ENCODE measurements at regions not wholly inside any gene's neighbourhood (a gene's known extent, or its start where the extent isn't known, plus 50 kb on each side); places are given as distances from the start of the nearest gene placed in this dataset.
A peak's percentile ranks its signal among the peaks of the same experiment; 100 is the strongest.
"Not testable (repeated sequence)": the region's sequence is repeated elsewhere in the genome, so short reads cannot be mapped to it uniquely, and the experiment has no call there.

DNA sequence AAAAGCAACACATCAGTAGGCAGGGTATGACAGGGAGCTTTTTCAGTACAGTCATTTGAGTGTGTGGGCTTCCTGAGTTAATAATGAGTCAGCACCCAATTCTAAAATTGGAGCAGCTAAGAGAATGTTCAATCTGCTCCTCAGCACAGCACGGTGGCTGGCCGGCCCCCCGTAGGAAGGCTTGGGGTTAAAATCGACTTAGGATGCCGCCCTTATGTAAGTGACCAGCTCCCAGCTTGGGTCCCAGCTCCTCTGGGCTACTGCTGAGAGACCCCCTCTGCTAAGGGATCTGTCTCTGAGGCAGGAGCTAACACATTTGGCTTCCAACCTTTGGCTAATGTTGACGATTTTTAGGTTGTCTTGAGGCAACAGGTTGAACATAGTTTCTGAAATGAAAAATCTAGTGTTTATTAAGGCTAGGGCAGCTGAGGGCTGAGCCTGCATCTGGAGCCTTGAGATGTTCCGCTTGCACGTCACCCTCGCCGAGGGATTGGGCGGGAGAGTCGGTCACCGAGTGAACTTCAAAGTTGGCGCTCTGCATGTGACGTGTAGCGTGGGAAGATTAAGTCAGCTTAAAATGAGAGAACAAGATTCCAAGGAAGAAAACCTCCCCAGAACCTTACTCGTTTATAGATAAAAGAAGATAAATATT, 291.3 kb upstream of the PLGLB2 start:
- DNase-seq (ENCODE audit: low read depth in 3 of 3): not testable (repeated sequence)

- not testable (repeated sequence) for DNase-seq (ENCODE audit: low read depth in 3 of 3)
Measured at GRCh38 chr2:87457129-87457499, 290.8 kb upstream of the PLGLB2 start.

DNA sequence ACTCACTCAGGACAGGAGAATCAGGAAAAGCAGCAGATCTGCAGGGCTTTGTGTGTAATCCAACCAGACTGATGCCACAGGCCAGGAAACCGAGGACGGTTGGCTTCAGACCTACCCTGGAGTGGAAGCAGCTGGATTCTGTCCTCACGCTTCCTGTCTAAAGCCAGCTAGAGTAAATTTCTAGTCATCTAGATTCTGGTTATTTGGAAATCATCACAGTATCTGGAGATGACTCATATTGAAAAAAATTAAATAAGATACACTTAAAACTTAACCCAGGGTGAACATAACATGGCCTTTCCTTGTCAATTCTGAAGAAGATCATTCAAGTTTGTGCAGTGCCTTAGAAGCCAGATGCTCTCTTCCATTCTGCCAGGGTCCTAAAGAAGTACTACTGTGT, 288.9 kb upstream of the PLGLB2 start:
- DNase-seq (ENCODE audit: low read depth in 3 of 3): not testable (repeated sequence)

DNA sequence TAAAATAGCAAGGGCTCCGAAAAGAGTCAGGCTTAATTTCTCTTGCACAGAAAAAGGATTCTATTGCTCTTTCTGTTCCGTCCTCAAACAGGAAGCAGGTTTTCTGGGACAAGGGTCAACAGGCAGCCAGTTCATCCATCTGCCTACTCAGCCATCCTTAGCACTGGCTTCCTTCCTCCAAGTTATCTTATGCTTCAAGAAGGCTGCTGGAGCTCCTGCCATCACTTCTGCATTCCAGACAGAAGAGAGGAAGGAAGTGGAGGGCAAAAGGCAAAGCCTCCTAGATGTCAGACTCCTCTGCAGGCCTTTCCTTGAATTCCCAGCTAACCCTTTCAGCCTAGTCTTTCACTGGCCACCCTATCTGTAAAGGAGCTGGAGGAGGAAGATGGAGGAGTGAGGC, 287.8 kb upstream of the PLGLB2 start:
- not testable (repeated sequence) for DNase-seq (ENCODE audit: low read depth in 3 of 3)

DNA sequence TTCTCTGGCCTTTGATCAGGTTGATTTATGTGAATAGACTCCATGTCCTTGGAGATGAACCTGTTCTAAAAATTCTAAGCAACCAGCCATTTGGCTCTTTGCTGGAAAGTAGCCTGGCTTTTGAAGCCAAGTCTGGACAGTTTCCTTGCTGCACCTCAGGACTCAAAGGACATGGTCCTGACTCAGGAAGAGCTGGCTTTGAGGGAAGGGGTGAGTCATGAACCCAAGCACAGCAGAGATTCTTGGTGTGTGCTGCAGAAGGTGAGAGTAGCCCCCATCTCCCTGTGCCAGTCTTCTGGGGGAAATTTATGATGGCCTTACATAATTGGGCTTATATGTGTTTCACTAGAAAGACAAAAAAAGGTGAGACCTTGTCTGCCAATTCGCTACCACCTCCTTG, 287.2 kb upstream of the PLGLB2 start:
- DNase-seq (ENCODE audit: low read depth in 3 of 3): not testable (repeated sequence)

DNA sequence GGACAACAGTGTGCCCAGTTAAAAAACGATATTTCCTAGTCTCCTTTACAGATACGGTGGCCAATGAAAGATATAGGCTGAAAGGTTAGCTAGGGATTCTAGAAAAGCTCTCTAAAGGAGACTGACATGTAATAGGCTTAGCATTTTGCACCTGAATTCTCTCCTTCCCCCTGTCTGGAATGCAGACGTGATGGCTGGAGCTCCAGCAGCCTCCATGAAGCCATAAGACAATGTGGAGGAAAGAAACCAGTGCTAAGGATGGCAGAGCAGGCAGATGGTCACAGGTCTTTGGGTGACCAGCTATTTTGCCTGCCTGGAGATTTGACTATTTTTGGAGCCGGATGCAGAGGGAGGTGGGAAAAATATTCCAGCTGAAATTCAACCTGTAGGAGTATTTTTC, 286.2 kb upstream of the PLGLB2 start:
- DNase-seq (ENCODE audit: low read depth in 3 of 3): not testable (repeated sequence)

DNA sequence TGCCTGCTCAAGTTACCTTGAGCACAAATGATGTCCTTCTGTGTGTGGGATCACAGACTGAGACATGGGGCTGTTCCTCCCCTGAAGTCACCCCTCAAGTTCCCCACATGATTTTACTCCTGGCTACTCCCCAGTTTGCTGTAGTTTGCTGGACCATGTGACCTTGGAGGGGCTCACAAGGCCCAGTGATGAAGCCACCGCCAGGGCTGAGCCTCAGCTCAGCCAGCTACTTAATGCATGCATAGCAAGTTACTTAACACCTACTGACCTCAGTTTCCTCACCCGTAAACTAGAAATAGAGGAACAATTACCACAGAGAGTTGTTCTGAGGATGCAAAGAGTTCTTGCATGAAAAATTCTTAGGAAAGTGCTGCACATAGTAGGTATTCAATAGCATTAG, 283.7 kb upstream of the PLGLB2 start:
- DNase-seq (ENCODE audit: low read depth in 3 of 3): not testable (repeated sequence)

DNA sequence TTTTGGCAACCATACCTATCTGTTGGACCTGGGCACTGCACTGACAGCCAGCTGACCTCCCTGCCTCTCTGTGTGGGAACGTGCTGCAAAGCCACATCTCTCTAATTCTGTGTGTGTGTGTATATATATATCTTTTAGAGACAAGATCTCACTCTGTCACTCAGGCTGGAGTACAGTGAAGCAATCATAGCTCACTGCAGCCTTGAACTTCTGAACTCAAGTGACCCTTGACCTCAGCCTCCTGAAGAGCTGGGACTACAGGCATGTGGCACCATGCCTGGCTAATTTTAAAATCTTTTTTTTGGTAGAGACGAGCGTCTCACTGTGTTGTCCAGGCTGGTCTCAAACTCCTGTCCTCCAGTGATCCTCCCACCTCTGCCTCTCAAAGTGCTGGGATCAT, 282.2 kb upstream of the PLGLB2 start:
- DNase-seq (ENCODE audit: low read depth in 3 of 3): not testable (repeated sequence)

DNA sequence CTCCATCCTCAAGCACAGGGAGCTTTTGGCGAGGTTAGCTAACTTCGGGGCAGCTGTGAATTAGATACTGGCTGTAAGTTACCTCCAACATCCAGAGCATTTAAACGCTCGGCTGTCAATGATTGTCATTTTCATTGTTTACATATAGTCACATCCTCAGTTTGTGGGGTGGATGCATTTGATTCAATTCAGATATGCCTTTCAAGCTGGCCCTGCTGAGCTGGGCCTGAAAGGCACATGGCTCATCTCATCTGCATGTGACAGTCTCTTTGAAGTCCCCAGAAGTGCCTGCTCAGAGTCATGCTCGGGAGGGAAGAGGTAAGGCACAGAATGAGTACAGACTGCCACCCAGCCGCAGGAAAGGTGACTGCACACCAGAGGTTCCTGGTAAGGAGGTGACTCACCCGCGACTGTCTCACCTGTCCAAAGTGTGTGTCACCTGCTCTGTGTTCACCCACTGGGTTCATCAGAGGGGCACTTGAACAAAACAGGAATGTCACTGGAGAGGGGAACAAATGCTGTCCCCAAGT, 281.2 kb upstream of the PLGLB2 start:
- DNase-seq (ENCODE audit: low read depth in 3 of 3): peak; percentile 55 to 77 (median 74)

GRCh38 chr2:87468429-87468981, 279.4 kb upstream of the PLGLB2 start:
- not testable (repeated sequence) for DNase-seq (ENCODE audit: low read depth in 3 of 3)

DNA sequence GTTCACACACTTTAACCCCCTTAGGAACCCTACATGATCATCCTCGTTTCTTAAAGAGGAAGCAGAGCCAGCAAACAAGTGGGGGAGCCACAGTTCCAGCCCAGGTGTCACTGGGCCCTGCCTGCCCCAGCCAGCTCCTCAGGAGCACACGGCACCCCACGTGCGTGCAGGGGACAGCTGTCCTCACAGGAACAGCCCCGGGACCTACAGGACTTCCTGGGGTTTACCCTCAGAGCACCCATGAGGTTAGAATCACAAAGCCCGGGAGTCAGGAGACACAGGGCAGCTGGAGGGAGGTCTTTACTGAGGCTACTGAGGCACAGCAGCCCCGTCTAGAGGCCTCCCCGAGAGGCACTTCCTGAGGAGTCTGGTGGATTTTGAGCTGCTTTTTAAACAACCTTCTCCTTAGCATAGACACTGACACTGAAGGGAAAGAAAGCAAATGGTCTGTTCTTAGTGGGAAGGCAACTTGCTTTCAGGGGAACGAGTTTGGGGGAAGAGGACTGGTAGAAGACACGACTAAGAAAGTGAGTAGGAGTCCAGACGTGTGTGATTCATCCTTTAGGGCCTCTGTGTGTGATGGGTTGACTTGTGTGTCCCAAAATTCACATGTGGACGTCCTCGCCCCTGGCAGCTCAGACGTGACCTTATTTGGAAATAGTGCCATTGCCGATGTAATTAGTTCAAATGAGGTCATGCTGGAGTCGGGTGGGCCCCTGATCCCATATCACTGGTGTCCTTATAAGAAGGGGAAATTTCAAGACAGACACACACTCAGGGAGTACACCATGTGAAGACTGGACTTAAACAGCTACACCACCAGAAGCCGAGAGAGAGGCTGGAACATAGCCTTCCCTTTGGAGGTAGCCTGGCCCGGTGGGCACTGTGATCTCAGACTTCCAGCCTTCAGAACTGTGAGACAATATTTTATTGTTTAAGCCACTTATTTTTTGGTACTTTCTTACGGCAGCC, 278.4 kb upstream of the PLGLB2 start:
- peak in 2 of 3 experiments; percentile 52 to 55 for DNase-seq (ENCODE audit: low read depth in 3 of 3)

DNA sequence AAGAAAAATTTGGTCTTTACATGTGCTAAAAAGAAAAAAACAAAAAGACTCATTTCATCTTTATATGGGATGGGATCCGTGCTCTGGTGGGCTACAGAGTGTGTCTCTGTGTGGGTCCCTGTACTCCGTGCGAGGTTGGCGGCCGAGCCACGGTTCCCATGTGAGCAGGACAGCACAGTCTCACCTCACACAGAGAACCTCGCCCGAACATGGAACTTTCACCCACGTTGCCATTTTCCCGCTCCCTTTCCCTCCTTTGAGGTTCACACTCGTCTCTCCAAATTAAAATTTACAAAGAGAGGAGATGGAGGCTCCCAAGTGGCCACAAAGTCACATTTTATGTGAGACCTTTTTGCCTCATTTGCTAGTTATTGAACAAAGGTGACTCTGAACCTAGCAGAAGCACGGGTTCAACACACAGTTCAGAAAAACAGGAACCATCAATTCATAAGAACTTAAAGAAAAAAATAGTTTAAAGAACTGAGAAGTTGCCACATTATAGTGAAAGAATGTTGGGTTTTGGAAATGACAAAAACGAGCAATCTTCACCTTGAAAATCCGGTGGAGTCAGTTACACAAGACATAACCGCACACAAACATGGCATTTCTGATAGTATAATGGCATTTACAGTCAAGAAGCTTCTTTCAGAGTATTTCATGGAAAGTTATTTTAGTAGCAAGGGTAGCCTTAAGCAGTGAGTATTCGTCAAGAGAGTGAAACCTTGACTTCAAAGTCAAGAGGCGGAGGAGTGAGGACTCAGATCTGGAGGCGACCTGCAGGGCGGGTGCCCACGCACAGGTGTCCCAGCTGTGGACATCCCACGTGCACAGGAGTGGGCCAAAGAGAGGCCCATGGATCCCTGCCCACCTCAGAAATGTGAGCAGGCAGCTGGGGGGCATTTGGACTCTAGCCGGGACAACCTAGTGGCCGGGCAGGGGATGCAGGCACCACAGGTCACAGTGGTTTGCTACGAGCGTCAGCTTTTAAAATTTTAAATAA, 277.2 kb upstream of the PLGLB2 start:
- DNase-seq (ENCODE audit: low read depth in 3 of 3): peak in 1 of 3 experiments; percentile 63

DNA sequence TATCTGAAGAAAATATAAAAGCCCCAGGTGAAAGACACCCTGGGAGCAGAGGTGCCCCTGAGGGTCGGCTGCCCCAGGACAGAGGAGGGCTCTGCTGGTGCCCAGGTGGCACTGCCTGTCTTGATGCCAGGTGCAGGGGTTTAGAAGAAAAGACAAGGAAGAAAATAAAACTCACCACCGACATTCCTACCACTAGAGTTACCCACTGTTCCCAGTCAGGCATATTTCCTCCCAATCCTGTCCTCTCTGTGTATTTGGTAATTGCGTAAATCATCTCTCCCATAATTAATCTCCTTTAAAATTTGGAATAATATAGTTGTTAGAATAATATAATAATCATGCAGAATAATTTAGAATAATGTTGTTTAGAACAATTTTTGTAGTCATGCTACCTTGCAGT, 276.4 kb upstream of the PLGLB2 start:
- not testable (repeated sequence) for DNase-seq (ENCODE audit: low read depth in 3 of 3)

DNA sequence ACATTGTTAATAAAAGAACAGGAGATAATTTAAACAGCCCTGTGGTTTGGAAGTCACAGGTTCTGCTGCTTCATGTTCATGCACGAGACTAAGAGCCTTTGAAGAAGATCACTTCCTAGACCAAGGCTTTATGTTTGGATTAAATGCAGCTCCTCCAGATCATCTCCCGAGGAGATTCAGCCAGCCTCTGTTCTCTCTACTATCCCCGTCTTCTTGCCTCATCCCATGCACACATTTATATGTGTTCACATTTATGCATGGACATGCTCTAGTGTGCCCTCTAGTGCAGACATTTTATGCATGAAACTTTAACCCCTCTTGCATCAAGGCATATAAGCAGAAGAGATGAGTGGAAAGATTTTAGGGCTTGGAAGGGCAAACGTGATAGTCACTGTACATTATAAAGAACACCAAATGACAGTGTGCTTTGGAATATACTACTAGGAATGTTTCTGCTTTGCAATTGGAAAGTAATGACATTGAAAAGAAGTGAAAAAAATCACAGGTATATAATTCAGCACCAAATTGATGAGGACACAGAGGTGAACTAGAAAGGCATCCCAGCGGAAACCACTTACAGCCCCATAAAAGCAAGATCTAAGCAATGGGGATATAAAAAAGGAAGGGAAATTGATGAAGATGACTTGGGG, 271.5 kb upstream of the PLGLB2 start:
- DNase-seq (ENCODE audit: low read depth in 3 of 3): not testable (repeated sequence)

DNA sequence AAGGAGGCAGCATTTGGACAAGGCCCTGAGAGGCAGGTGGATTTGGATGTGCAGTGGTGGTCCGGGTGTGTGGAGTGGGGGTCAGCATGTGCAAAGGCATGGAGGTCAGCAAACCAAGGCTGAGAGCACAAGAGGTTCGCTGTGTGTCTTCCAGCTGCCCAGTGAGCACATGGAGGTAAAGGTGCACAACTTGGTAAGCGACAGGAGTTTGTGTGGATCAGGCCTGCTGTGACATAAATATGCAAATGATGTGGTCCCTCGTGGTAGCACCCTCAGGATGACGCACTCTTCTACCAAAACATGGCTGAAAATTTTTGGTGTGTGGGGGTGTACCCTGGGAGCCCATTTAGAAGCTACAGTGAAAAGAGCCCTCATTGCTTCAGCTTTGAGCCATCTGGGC, 271.0 kb upstream of the PLGLB2 start:
- peak in 1 of 3 experiments; percentile 43 for DNase-seq (ENCODE audit: low read depth in 3 of 3)

DNA sequence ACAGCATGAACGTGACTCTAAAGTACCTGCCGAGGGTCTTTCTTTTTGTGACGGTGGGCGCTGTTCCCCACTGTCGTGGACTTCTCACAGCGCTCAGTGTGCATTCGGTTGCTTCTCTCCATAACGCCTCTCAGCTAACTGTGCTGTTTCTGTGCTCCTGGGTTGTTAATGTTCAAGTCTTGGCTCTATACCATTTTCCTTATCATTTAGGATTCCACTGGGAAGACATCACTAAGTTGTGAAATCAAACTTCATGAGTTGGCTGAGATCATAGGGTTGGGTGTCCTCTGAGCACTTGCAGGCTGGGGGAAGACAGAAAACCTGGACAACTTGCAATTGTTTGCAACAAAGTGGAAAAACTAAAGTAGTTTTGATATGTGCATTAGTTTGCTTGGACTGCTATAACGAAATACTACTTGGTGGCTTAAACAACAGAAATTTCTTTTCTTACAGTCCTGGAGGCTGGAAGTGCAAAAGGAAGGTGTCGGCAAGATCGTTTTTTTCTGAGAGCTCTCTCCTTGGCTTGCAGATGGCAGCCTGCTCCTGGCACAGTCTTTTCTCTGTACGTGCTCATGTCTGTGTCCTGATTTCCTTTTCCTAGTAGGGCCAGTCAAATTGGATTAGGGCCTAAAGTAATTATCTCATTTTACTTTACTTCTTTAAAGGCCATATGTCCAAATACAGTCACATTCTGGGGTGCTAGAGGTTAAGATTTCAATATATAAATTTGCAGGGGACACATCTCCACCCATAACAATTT, 270.0 kb upstream of the PLGLB2 start:
- DNase-seq (ENCODE audit: low read depth in 3 of 3): not testable (repeated sequence)

DNA sequence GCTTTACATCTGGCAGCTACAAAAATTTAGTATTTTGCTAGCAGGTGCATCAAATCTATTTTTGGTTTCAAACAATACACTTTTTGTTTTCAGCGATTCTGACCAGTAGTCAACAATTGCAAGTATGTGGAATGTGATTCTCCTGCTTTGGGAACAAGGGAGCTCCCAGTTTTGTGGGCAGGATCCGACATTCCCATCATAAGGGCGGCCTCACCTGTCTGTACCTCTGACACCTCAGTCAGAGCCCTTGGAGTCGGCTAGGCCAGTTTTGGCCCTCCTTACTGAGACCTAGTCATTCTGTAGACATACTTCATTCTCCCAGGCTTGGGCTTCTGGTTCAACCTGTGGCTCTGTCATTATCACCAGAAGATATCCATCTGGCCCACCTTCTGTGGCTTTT, 269.0 kb upstream of the PLGLB2 start:
- DNase-seq (ENCODE audit: low read depth in 3 of 3): not testable (repeated sequence)

- DNase-seq (ENCODE audit: low read depth in 3 of 3): not testable (repeated sequence)
Measured at GRCh38 chr2:87483093-87483680, 264.7 kb upstream of the PLGLB2 start.

DNA sequence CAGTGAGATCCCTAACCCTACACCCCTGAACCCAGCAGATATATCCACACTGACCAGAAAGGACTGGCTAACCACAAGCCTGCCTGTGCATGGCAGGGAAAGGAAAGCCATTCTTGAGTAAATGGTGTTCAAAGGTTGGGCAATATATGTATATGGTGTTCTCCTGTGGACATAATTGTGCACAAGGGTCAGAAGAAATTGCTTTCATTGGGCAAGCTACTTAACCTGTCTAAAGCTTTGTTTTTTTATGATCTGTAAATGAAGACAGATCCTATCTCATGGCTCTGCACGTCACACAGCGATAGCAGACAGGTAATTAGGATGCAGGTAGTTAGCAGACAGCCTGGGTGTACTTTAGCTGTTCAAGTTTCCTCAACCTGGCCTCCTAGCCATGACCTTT, 263.5 kb upstream of the PLGLB2 start:
- not testable (repeated sequence) for DNase-seq (ENCODE audit: low read depth in 3 of 3)

All from stimulated activated CD4-positive, alpha-beta T cell treated with anti-CD3 and anti-CD28 coated beads, TNF-alpha, amount 100 ng/mL, for 24 hours (primary cell).